MM.1S (cell line): ENCODE measurements at regions not wholly inside any gene's neighbourhood (a gene's known extent, or its start where the extent isn't known, plus 50 kb on each side); places are given as distances from the start of the nearest gene placed in this dataset.

Experiments used
- DNase-seq: peaks from one replicate; pipeline ENCODE4 v3.0.0-alpha.2; 2015
- H2AFZ ChIP-seq: fragments of 300-600 bp; sonication (generic); 2 replicates; pipeline ENCODE4 v1.6.0; 2016; ENCODE audit warnings: antibody characterized with exemption, low read length
- H3F3A ChIP-seq: fragments of 300-600 bp; sonication (generic); 2 replicates; pipeline ENCODE4 v1.6.1; 2016; ENCODE audit warnings: mild to moderate bottlenecking, antibody characterized with exemption, low read length, moderate library complexity, mixed read lengths; ENCODE audit not compliant: insufficient read depth
- H3K27ac ChIP-seq: fragments of 300-600 bp; sonication (generic); 2 replicates; pipeline ENCODE4 v1.5.1; 2016; ENCODE audit warnings: mild to moderate bottlenecking, low read length
- H3K27me3 ChIP-seq: fragments of 300-600 bp; sonication (generic); replicated peaks from 2 replicates; pipeline ENCODE4 v1.6.0; 2016; ENCODE audit warnings: low read length; ENCODE audit not compliant: insufficient read depth
- H3K36me3 ChIP-seq: fragments of 300-600 bp; sonication (generic); replicated peaks from 2 replicates; pipeline ENCODE4 v1.6.1; 2016; ENCODE audit warnings: mild to moderate bottlenecking, low read length, mixed read lengths; ENCODE audit not compliant: insufficient read depth
- H3K4me1 ChIP-seq: fragments of 300-600 bp; sonication (generic); 2 replicates; pipeline ENCODE4 v1.6.1; 2016; ENCODE audit warnings: low read length, mixed read lengths
- H3K4me2 ChIP-seq: fragments of 300-600 bp; sonication (generic); 2 replicates; pipeline ENCODE4 v1.6.0; 2016; ENCODE audit warnings: low read depth, low read length
- H3K4me3 ChIP-seq: fragments of 300-600 bp; sonication (generic); 2 replicates; pipeline ENCODE4 v1.5.1; 2016; ENCODE audit warnings: low read length, mixed read lengths
- H3K79me2 ChIP-seq: fragments of 300-600 bp; sonication (generic); 2 replicates; pipeline ENCODE4 v1.6.1; 2016; ENCODE audit warnings: mixed run types, low read length, mixed read lengths
- H3K9ac ChIP-seq: fragments of 300-600 bp; sonication (generic); 2 replicates; pipeline ENCODE4 v1.6.1; 2016; ENCODE audit warnings: low read length, mixed read lengths
- H3K9me2 ChIP-seq: fragments of 300-600 bp; sonication (generic); replicated peaks from 2 replicates; pipeline ENCODE4 v1.6.1; 2016; ENCODE audit warnings: mild to moderate bottlenecking, low read length, mixed read lengths; ENCODE audit not compliant: insufficient read depth
- H3K9me3 ChIP-seq: fragments of 300-600 bp; sonication (generic); replicated peaks from 2 replicates; pipeline ENCODE4 v1.6.1; 2016; ENCODE audit warnings: mild to moderate bottlenecking, low read length, mixed read lengths; ENCODE audit not compliant: insufficient read depth
- H4K20me1 ChIP-seq: fragments of 300-600 bp; sonication (generic); 2 replicates; pipeline ENCODE4 v1.6.1; 2016; ENCODE audit warnings: mild to moderate bottlenecking, low read length, moderate library complexity, mixed read lengths; ENCODE audit not compliant: insufficient read depth
- CTCF ChIP-seq: fragments of 300-600 bp; sonication (generic); IDR thresholded peaks from 2 replicates; pipeline ENCODE4 v1.5.1; 2016; ENCODE audit warnings: antibody characterized with exemption, low read length, mixed read lengths
- EZH2 ChIP-seq: fragments of 300-600 bp; sonication (generic); optimal IDR thresholded peaks from 2 replicates; pipeline ENCODE3; 2017; ENCODE audit warnings: low read depth, mild to moderate bottlenecking, antibody characterized with exemption, low read length, mixed read lengths
- EZH2phosphoT487 ChIP-seq: fragments of 300-600 bp; sonication (generic); IDR thresholded peaks from 2 replicates; pipeline ENCODE4 v1.6.1; 2018; ENCODE audit warnings: antibody characterized with exemption, low read length

- H3K9ac ChIP-seq: 0 out of 2 replicates have a peak overlapping the region, but pooled peaks have one; percentile 21
- H3K36me3 ChIP-seq: no peaks in the 10 kb centered on the region
- H2AFZ ChIP-seq: 0 out of 2 replicates have a peak overlapping the region, but pooled peaks have one; percentile 28
- no peaks in the 10 kb centered on the region for H3K9me3 ChIP-seq
- no peaks in the 10 kb centered on the region for H3K9me2 ChIP-seq
- no peak overlapping the region for H3K4me2 ChIP-seq
- peak; percentile 71 for DNase-seq
- H3F3A ChIP-seq: peaks cover 21% of the 10 kb centered on the region
- H3K4me3 ChIP-seq: no peak overlapping the region
- H4K20me1 ChIP-seq: no peaks in the 10 kb centered on the region
- no peaks in the 10 kb centered on the region for H3K79me2 ChIP-seq
- H3K27me3 ChIP-seq: no peaks in the 10 kb centered on the region
- peaks cover 35% of the 10 kb centered on the region for H3K4me1 ChIP-seq
- H3K27ac ChIP-seq: no peak overlapping the region
- TF ChIP-seq EZH2 (no peak), EZH2phosphoT487 (no peak), CTCF (peak; percentile 95)
Measured at GRCh38 chr15:70488002-70488605, 275.3 kb downstream of the UACA start.

- no peaks in the 10 kb centered on the region for H3K27me3 ChIP-seq
- H2AFZ ChIP-seq: no peak overlapping the region
- H3K9me2 ChIP-seq: no peaks in the 10 kb centered on the region
- H3K79me2 ChIP-seq: no peaks in the 10 kb centered on the region
- no peak overlapping the region for H3K9ac ChIP-seq
- peaks cover 33% of the 10 kb centered on the region for H3K4me1 ChIP-seq
- H3K4me3 ChIP-seq: no peak overlapping the region
- H3K4me2 ChIP-seq: no peak overlapping the region
- H3F3A ChIP-seq: peaks cover 15% of the 10 kb centered on the region
- no peaks in the 10 kb centered on the region for H3K36me3 ChIP-seq
- DNase-seq: peak; percentile 24
- no peak for TF ChIP-seq CTCF
- no peak for TF ChIP-seq EZH2
- no peak for TF ChIP-seq EZH2phosphoT487
- no peaks in the 10 kb centered on the region for H3K9me3 ChIP-seq
- H3K27ac ChIP-seq: no peak overlapping the region
- no peaks in the 10 kb centered on the region for H4K20me1 ChIP-seq
Measured at GRCh38 chr15:70487387-70487740, 276.0 kb downstream of the UACA start.

GRCh38 chr15:70486451-70487386 lies 276.6 kb downstream of the UACA start:
- TF ChIP-seq CTCF (no peak), EZH2phosphoT487 (no peak), EZH2 (no peak)
- Histone ChIP-seq H4K20me1 (no peaks in the 10 kb centered on the region), H3K36me3 (no peaks in the 10 kb centered on the region), H3K4me1 (peaks cover 29% of the 10 kb centered on the region), H3K4me2 (no peak overlapping the region), H3F3A (peaks cover 9% of the 10 kb centered on the region), H3K4me3 (no peak overlapping the region), H3K27me3 (no peaks in the 10 kb centered on the region), H3K9me2 (no peaks in the 10 kb centered on the region), H3K9ac (no peak overlapping the region), H3K9me3 (no peaks in the 10 kb centered on the region), H3K79me2 (no peaks in the 10 kb centered on the region), H2AFZ (no peak overlapping the region), H3K27ac (no peak overlapping the region)
- DNase-seq: no peak
